ENCODE measurements at regions not wholly inside any gene's neighbourhood (a gene's known extent, or its start where the extent isn't known, plus 50 kb on each side); places are given as distances from the start of the nearest gene placed in this dataset.
A peak's percentile ranks its signal among the peaks of the same experiment; 100 is the strongest.

DNA sequence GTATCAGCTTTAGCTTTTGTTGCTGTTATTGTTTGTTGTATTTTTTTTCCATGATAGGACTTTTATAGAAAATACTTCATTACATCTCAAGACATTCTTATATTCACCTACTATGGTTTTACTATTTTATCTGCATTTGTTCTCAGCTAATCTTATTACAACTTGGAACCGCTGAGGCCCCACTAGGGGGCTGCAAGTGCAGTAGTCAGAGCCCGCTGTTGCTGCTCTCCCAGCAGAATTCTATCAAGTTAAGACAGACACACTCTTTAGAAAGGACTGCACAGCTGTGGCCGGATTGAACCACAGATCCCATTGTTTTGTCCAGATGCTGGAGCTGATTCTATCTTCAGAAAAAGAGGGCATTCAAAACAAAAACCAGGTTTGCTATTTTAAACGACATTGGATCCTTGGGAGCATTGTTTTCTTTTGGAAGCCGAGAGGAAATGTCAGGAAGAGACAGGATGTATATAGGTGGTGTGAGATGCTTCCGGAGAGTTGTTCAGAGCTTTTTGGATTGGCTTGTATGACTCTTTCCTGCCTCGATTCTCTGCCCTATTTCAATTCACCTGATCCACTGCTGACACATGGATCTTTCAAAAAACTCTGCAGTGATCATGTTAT is 105.7 kb upstream of the GAREM1 start (continued):
- TF ChIP-seq ZFP82 (CRISPR knock-in tag; IDR thresholded peaks at IDR 0.05; ENCODE audit: borderline replicate concordance) = no peak
- no peak for TF ChIP-seq ZNF446 (CRISPR knock-in tag; IDR thresholded peaks at IDR 0.05)
- TF ChIP-seq RAD21 (CRISPR knock-in tag; IDR thresholded peaks at IDR 0.05) = 0 out of 2 replicates have a peak, but pooled peaks have one; percentile 11
- TF ChIP-seq JUNB (CRISPR knock-in tag; IDR thresholded peaks at IDR 0.05; ENCODE audit: borderline replicate concordance) = no peak
- no peak for TF ChIP-seq CREBL2 (CRISPR knock-in tag; IDR thresholded peaks at IDR 0.05; ENCODE audit: borderline replicate concordance)
- peak; percentile 64 for TF ChIP-seq STAG1 (CRISPR knock-in tag; IDR thresholded peaks at IDR 0.05)
- TF ChIP-seq SMC3 (IDR thresholded peaks at IDR 0.05; ENCODE audit: low read length) = peak; percentile 17; the same call in 1 of the 2 replicates
- TF ChIP-seq ZNF616 (CRISPR knock-in tag; IDR thresholded peaks at IDR 0.05; ENCODE audit: low read depth) = no peak
- TF ChIP-seq CTCF (CRISPR knock-in tag; IDR thresholded peaks at IDR 0.05) = peak; percentile 45
- TF ChIP-seq PHF21A (CRISPR knock-in tag; IDR thresholded peaks at IDR 0.05) = no peak

GRCh38 chr18:32566960-32567359 is 96.3 kb upstream of the GAREM1 start:
- Histone ChIP-seq H3K36me3 (replicated peaks in 1 of 2; ENCODE audit: control insufficient read depth in 1 of 2, insufficient read depth in 2 of 2, low read length in 2 of 2) (no peaks in the 10 kb centered on the region), H3K27me3 (ENCODE audit: control insufficient read depth in 1 of 2, insufficient read depth in 2 of 2, low read length in 2 of 2) (no peaks in the 10 kb centered on the region; a peak in 1 of 5 replicates), H2AFZ (ENCODE audit: low read length) (no peak overlapping the region), H3K4me1 (ENCODE audit: insufficient read depth, low read length) (no peaks in the 10 kb centered on the region), H4K20me1 (ENCODE audit: insufficient read depth, low read length) (no peaks in the 10 kb centered on the region), H3K4me3 (replicated peaks in 1 of 3; ENCODE audit: insufficient read depth in 1 of 3, low read depth in 2 of 3, low read length in 3 of 3) (no peak overlapping the region), H3K9me3 (ENCODE audit: low read length) (no peaks in the 10 kb centered on the region), H3K4me2 (ENCODE audit: low read depth, low read length) (no peak overlapping the region), H3K9ac (ENCODE audit: insufficient read depth, low read depth, low read length) (no peak overlapping the region), H3K27ac (ENCODE audit: extremely low read length, insufficient read depth, low read length) (no peak overlapping the region), H3K79me2 (ENCODE audit: insufficient read depth, low read length) (no peaks in the 10 kb centered on the region)
- WGBS (ENCODE audit: low lambda C conversion rate) = 19% methylated on average over 2 of the region's 3 CpGs
- ChIA-PET CTCF (ENCODE audit: low intra/inter-chr PET ratio, low total read pairs) (no interaction called here), POLR2A (no interaction called here)
- ATAC-seq = no peak
- in situ Hi-C loops (cut with HindIII; ENCODE audit: extremely low pct_ligation_motif_present, low pct_unique_long_range_greater_than_20kb) = no loop called here
- BruUV-seq (replicated peaks) = no TSS peak
- DNase-seq (ENCODE audit: low spot score) = no peak
- FAIRE-seq = no peak
- intact Hi-C loops (cut with micrococcal nuclease; ENCODE audit: unreplicated experiment) = no loop called here
- TF ChIP-seq BCLAF1 (IDR thresholded peaks at IDR 0.05) (no peak), NR2F1 (CRISPR knock-in tag; IDR thresholded peaks at IDR 0.05) (no peak), ZNF674 (CRISPR knock-in tag; IDR thresholded peaks at IDR 0.05; ENCODE audit: low read depth) (no peak), ZNF644 (CRISPR knock-in tag; IDR thresholded peaks at IDR 0.05; ENCODE audit: low read depth) (no peak), ZNF678 (CRISPR knock-in tag; IDR thresholded peaks at IDR 0.05) (no peak), ZNF777 (CRISPR knock-in tag; IDR thresholded peaks at IDR 0.05) (no peak)
- TF ChIP-seq, protein P1, sequence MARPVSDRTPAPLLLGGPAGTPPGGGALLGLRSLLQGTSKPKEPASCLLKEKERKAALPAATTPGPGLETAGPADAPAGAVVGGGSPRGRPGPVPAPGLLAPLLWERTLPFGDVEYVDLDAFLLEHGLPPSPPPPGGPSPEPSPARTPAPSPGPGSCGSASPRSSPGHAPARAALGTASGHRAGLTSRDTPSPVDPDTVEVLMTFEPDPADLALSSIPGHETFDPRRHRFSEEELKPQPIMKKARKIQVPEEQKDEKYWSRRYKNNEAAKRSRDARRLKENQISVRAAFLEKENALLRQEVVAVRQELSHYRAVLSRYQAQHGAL (CRISPR knock-in tag; IDR thresholded peaks at IDR 0.05; ENCODE audit: not compliant biosample characterization) = no peak
